H9 (cell line): ENCODE measurements at regions not wholly inside any gene's neighbourhood (a gene's known extent, or its start where the extent isn't known, plus 50 kb on each side); places are given as distances from the start of the nearest gene placed in this dataset.

Source experiments
- DNase-seq: peaks from one replicate; pipeline ENCODE4 v3.0.0-alpha.2; 2017
- H2AFZ ChIP-seq: one replicate; pipeline ENCODE4 v1.6.1; 2013; ENCODE audit warnings: mild to moderate bottlenecking, low read length, control low read depth, moderate library complexity
- H2AK5ac ChIP-seq: 2 replicates; pipeline ENCODE4 v1.6.1; 2013; ENCODE audit warnings: low read length, control low read depth, mixed read lengths; ENCODE audit not compliant: insufficient read length
- H2BK120ac ChIP-seq: one replicate; pipeline ENCODE4 v1.6.1; 2013; ENCODE audit warnings: low read depth, mild to moderate bottlenecking, low read length, control low read depth, inconsistent platforms; ENCODE audit not compliant: poor library complexity, severe bottlenecking
- H2BK12ac ChIP-seq: 2 replicates; pipeline ENCODE4 v1.6.1; 2013; ENCODE audit warnings: low read length, control low read depth, mixed read lengths, low read depth; ENCODE audit not compliant: insufficient read length
- H2BK15ac ChIP-seq: 2 replicates; pipeline ENCODE4 v1.6.1; 2013; ENCODE audit warnings: low read depth, low read length, control low read depth
- H2BK20ac ChIP-seq: one replicate; pipeline ENCODE4 v1.6.1; 2013; ENCODE audit warnings: low read depth, mild to moderate bottlenecking, low read length, control low read depth, inconsistent platforms; ENCODE audit not compliant: poor library complexity, severe bottlenecking
- H2BK5ac ChIP-seq: 2 replicates; pipeline ENCODE4 v1.6.1; 2013; ENCODE audit warnings: low read length, control low read depth, mixed read lengths; ENCODE audit not compliant: insufficient read length
- H3K14ac ChIP-seq: 2 replicates; pipeline ENCODE4 v1.6.1; 2013; ENCODE audit warnings: low read length, control low read depth; ENCODE audit not compliant: insufficient read depth
- H3K18ac ChIP-seq: 2 replicates; pipeline ENCODE4 v1.6.1; 2013; ENCODE audit warnings: low read depth, mild to moderate bottlenecking, mixed read lengths, low read length, control low read depth; ENCODE audit not compliant: insufficient read length
- H3K23ac ChIP-seq: 2 replicates; pipeline ENCODE4 v1.6.1; 2013; ENCODE audit warnings: low read length, control low read depth, mixed read lengths, low read depth; ENCODE audit not compliant: insufficient read length
- H3K23me2 ChIP-seq: 2 replicates; pipeline ENCODE4 v1.6.1; 2013; ENCODE audit warnings: low read depth, mild to moderate bottlenecking, mixed read lengths, low read length, control low read depth; ENCODE audit not compliant: insufficient read length, poor library complexity, severe bottlenecking
- H3K27ac ChIP-seq: 2 replicates; pipeline ENCODE4 v1.5.1; 2013; ENCODE audit warnings: low read length, control low read depth, mixed read lengths, low read depth; ENCODE audit not compliant: insufficient read length
- H3K27me3 ChIP-seq: 2 replicates; pipeline ENCODE4 v1.6.1; 2013; ENCODE audit warnings: low read length, control low read depth, inconsistent platforms; ENCODE audit not compliant: insufficient read depth
- H3K4ac ChIP-seq: 2 replicates; pipeline ENCODE4 v1.6.1; 2013; ENCODE audit warnings: low read depth, mild to moderate bottlenecking, control low read depth, inconsistent platforms, low read length, moderate library complexity
- H3K4me1 ChIP-seq: 2 replicates; pipeline ENCODE4 v1.6.1; 2013; ENCODE audit warnings: low read length, control low read depth, inconsistent platforms; ENCODE audit not compliant: insufficient read depth
- H3K4me2 ChIP-seq: 2 replicates; pipeline ENCODE4 v1.6.1; 2013; ENCODE audit warnings: low read length, control low read depth, mixed read lengths; ENCODE audit not compliant: insufficient read length, insufficient read depth
- H3K56ac ChIP-seq: 2 replicates; pipeline ENCODE4 v1.6.1; 2013; ENCODE audit warnings: low read depth, mild to moderate bottlenecking, mixed read lengths, low read length, control low read depth; ENCODE audit not compliant: insufficient read length
- H3K79me1 ChIP-seq: 2 replicates; pipeline ENCODE4 v1.6.1; 2013; ENCODE audit warnings: low read depth, mild to moderate bottlenecking, moderate library complexity, low read length, control low read depth, inconsistent platforms; ENCODE audit not compliant: insufficient read depth, poor library complexity, severe bottlenecking
- H3K79me2 ChIP-seq: 2 replicates; pipeline ENCODE4 v1.6.1; 2013; ENCODE audit warnings: low read length, control low read depth, inconsistent platforms; ENCODE audit not compliant: insufficient read depth
- H3K9ac ChIP-seq: 2 replicates; pipeline ENCODE4 v1.6.1; 2013; ENCODE audit warnings: low read length, control low read depth, mixed read lengths; ENCODE audit not compliant: insufficient read length; ENCODE audit errors: extremely low read depth
- H3K9me3 ChIP-seq: one replicate; pipeline ENCODE4 v1.6.1; 2013; ENCODE audit warnings: low read depth, low read length, inconsistent platforms; ENCODE audit not compliant: control insufficient read depth
- H3T11ph ChIP-seq: one replicate; pipeline ENCODE4 v1.6.1; 2013; ENCODE audit warnings: mild to moderate bottlenecking, low read length, control low read depth, inconsistent platforms
- H4K20me1 ChIP-seq: one replicate; pipeline ENCODE4 v1.6.1; 2013; ENCODE audit not compliant: control insufficient read depth, insufficient read length, insufficient read depth
- H4K5ac ChIP-seq: 2 replicates; pipeline ENCODE4 v1.6.1; 2013; ENCODE audit warnings: low read depth, mild to moderate bottlenecking, mixed read lengths, low read length, control low read depth; ENCODE audit not compliant: insufficient read length
- H4K8ac ChIP-seq: replicated peaks from 2 replicates; pipeline ENCODE4 v1.6.1; 2013; ENCODE audit warnings: low read length, control low read depth, mixed read lengths, low read depth; ENCODE audit not compliant: insufficient read length
- H4K91ac ChIP-seq: 2 replicates; pipeline ENCODE4 v1.6.1; 2013; ENCODE audit warnings: low read depth, mild to moderate bottlenecking, moderate library complexity, mixed read lengths, low read length, control low read depth; ENCODE audit not compliant: insufficient read length
- H3K27ac Mint-ChIP-seq, 3 experiments: 2 replicates in 2 of 3; 3 replicates in 1 of 3; pipeline ENCODE4 v1.8.0; 2020 to 2021; ENCODE audit warnings: mixed read lengths in 3 of 3, mild to moderate bottlenecking in 1 of 3, moderate library complexity in 1 of 3
- H3K27me3 Mint-ChIP-seq: 2 replicates; pipeline ENCODE4 v1.8.0; 2021; ENCODE audit warnings: low read depth, mild to moderate bottlenecking, moderate library complexity, mixed read lengths
- H3K36me3 Mint-ChIP-seq, 3 experiments: 2 replicates in 2 of 3; 3 replicates in 1 of 3; pipeline ENCODE4 v1.8.0; 2020 to 2021; ENCODE audit warnings: low read depth in 3 of 3, mixed read lengths in 3 of 3; ENCODE audit not compliant: insufficient read depth in 1 of 3
- H3K4me1 Mint-ChIP-seq, 2 experiments: 2 replicates each; pipeline ENCODE4 v1.8.0; 2020; ENCODE audit warnings: mixed read lengths in 2 of 2
- H3K4me3 Mint-ChIP-seq, 2 experiments: 2 replicates in 1 of 2; 3 replicates in 1 of 2; pipeline ENCODE4 v1.8.0; 2020 to 2021; ENCODE audit warnings: mild to moderate bottlenecking in 2 of 2, mixed read lengths in 2 of 2, moderate library complexity in 1 of 2
- H3K9me3 Mint-ChIP-seq, 2 experiments: 2 replicates in 1 of 2; 3 replicates in 1 of 2; pipeline ENCODE4 v1.8.0; 2020; ENCODE audit warnings: mild to moderate bottlenecking in 2 of 2, mixed read lengths in 2 of 2, moderate library complexity in 1 of 2
- CTCF ChIP-seq: fragments of 200-600 bp; sonication (generic); conservative IDR thresholded peaks from 3 replicates; pipeline ENCODE4 v1.8.0; 2021; ENCODE audit warnings: antibody characterized with exemption, mild to moderate bottlenecking
- WGBS: extraction: QIAGEN DNeasy Blood & Tissue Kit; methylation state at CpG from one replicate; pipeline ENCODE4 v1.1.7; 2013; ENCODE audit warnings: missing lambda C conversion rate, low lambda C conversion rate, mixed read lengths; ENCODE audit not compliant: insufficient read length; ENCODE audit errors: extremely low coverage; 5-methylcytosine and 5-hydroxymethylcytosine counted together

DNA sequence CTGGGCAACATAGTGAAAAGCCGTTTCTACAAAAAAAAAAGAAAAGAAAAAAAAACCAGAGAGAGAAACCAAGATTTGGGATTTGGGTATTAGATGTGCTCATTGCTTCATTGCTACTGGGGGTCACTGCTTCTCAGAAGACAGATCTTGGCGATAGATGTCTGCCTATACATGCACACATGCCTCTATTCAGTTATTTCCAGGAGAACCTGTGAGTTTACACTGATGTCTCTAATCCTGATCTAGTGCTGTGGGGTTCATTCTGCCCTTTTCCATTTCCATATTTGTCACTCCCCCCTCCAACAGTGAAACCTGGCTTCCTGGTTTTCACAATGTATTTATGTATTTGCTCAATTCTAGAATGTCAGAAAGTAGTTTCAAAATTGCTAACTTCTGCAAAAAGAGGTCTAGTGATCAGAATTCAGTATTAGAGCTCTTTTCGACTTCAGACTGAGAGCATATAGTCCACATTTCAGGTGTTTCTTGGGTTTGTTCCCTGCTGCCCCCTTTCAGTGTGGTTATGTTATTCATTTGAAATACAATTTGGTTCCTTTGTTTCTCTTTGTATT is 111.0 kb downstream of the SLC25A47 start:
- H4K20me1 ChIP-seq: no peaks in the 10 kb centered on the region
- H3K4me2 ChIP-seq: no peak overlapping the region
- no peak overlapping the region for H3T11ph ChIP-seq
- Mint-ChIP-seq H3K9me3 (no peaks in the 10 kb centered on the region), H3K4me1 (peaks cover 8 to 14% of the 10 kb centered on the region in 2 experiments; a peak in 3 of 4 replicates), H3K4me3 (no peak overlapping the region), H3K27me3 (no peaks in the 10 kb centered on the region), H3K27ac (no peak overlapping the region), H3K36me3 (no peaks in the 10 kb centered on the region)
- H3K56ac ChIP-seq: no peak overlapping the region
- H3K79me2 ChIP-seq: no peaks in the 10 kb centered on the region
- no peak overlapping the region for H3K23ac ChIP-seq
- H2BK12ac ChIP-seq: no peak overlapping the region
- no peak overlapping the region for H2BK5ac ChIP-seq
- H3K79me1 ChIP-seq: no peaks in the 10 kb centered on the region
- H2BK15ac ChIP-seq: no peak overlapping the region
- no peak overlapping the region for H2AK5ac ChIP-seq
- H3K18ac ChIP-seq: no peak overlapping the region
- H3K27ac ChIP-seq: no peak overlapping the region
- no CpG with 5 or more reads among the region's 3 CpGs for WGBS
- H3K4me1 ChIP-seq: no peaks in the 10 kb centered on the region
- no peak overlapping the region for H3K9ac ChIP-seq
- H3K23me2 ChIP-seq: no peaks in the 10 kb centered on the region
- H4K91ac ChIP-seq: no peak overlapping the region
- no peak overlapping the region for H2BK120ac ChIP-seq
- no peaks in the 10 kb centered on the region for H3K9me3 ChIP-seq
- no peak overlapping the region for H3K4ac ChIP-seq
- no peak overlapping the region for H2BK20ac ChIP-seq
- H3K27me3 ChIP-seq: no peaks in the 10 kb centered on the region
- H4K8ac ChIP-seq: no peak overlapping the region
- no peak overlapping the region for H2AFZ ChIP-seq
- H4K5ac ChIP-seq: no peak overlapping the region
- no peak for DNase-seq
- H3K14ac ChIP-seq: no peak overlapping the region
- TF ChIP-seq CTCF: no peak
